Esophagus muscularis mucosa (tissue), 4 donors: ENCODE measurements at regions not wholly inside any gene's neighbourhood (a gene's known extent, or its start where the extent isn't known, plus 50 kb on each side); places are given as distances from the start of the nearest gene placed in this dataset.

Experiments
- EP300 ChIP-seq: sonication (generic); formaldehyde crosslinking; IDR thresholded peaks from one replicate; pipeline ENCODE4 v1.6.1; 2017; ENCODE audit warnings: antibody characterized with exemption
- POLR2A ChIP-seq: fragments of 450-650 bp; IDR thresholded peaks from one replicate; pipeline ENCODE4 v1.6.1; 2017; ENCODE audit warnings: antibody characterized with exemption, moderate library complexity, mild to moderate bottlenecking, low read depth
- POLR2AphosphoS5 ChIP-seq, 2 donors: sonication (generic); formaldehyde crosslinking; IDR thresholded peaks; one replicate each; pipeline ENCODE4 v1.6.1; 2017; ENCODE audit warnings: antibody characterized with exemption in 2 of 2
- TF ChIP-seq, protein P1 (sequence below), 3 experiments: fragments of 200-600 bp in 2 of 3; fragments of 450-650 bp in 1 of 3; sonication (generic) in 2 of 3; IDR thresholded peaks; one replicate each; pipeline ENCODE4 v1.5.1; 2017 to 2019; ENCODE audit warnings: antibody characterized with exemption in 3 of 3, mild to moderate bottlenecking in 2 of 3, moderate library complexity in 1 of 3

DNA sequence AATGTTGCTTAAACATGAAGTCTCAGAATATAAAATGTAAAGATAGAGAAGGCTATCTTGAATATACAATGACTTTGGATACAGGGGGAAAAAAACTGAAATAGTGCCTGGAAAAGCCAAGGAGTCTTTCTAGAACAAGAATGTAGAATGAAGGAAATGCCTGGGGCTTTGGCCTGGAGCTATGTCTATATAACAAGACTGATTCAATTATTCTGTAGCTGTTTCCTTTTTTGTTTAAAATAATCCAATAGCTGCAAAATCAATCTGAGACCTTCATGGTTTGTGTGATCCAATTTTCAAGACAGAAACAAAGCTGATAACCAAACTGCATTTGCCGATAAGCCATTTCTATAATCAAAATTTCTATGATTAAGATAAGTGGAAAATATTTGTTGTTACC is 530.9 kb upstream of the NBEA start:
- TF ChIP-seq, protein P1, sequence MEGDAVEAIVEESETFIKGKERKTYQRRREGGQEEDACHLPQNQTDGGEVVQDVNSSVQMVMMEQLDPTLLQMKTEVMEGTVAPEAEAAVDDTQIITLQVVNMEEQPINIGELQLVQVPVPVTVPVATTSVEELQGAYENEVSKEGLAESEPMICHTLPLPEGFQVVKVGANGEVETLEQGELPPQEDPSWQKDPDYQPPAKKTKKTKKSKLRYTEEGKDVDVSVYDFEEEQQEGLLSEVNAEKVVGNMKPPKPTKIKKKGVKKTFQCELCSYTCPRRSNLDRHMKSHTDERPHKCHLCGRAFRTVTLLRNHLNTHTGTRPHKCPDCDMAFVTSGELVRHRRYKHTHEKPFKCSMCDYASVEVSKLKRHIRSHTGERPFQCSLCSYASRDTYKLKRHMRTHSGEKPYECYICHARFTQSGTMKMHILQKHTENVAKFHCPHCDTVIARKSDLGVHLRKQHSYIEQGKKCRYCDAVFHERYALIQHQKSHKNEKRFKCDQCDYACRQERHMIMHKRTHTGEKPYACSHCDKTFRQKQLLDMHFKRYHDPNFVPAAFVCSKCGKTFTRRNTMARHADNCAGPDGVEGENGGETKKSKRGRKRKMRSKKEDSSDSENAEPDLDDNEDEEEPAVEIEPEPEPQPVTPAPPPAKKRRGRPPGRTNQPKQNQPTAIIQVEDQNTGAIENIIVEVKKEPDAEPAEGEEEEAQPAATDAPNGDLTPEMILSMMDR (IDR thresholded peaks at IDR 0.05) = no peak
- TF ChIP-seq EP300 (no peak), POLR2AphosphoS5 (IDR thresholded peaks at IDR 0.05) (no peak), POLR2A (no peak)
